ENCODE measurements at regions not wholly inside any gene's neighbourhood (a gene's known extent, or its start where the extent isn't known, plus 50 kb on each side); places are given as distances from the start of the nearest gene placed in this dataset.

GRCh38 chr7:97293031-97293430 lies 175.5 kb downstream of the SDHAF3 start:
- no peaks in the 10 kb centered on the region for H3K79me2 ChIP-seq (ENCODE audit: control insufficient read depth, insufficient read depth, low read length)
- no peaks in the 10 kb centered on the region for H3K36me3 ChIP-seq (ENCODE audit: control insufficient read depth, insufficient read depth, low read length)
- no peaks in the 10 kb centered on the region for H4K20me1 ChIP-seq (ENCODE audit: control insufficient read depth, extremely low read depth, insufficient read depth, low read length)
- H3K9ac ChIP-seq (ENCODE audit: insufficient read depth, low read length) = no peak overlapping the region
- TF ChIP-seq EZH2 (IDR thresholded peaks at IDR 0.05; ENCODE audit: low read length, missing control alignments) (no peak), CTCF (conservative IDR thresholded peaks at IDR 0.05 in 1 of 2, IDR thresholded peaks at IDR 0.05 in 1 of 2; ENCODE audit: low read depth in 1 of 2, low read length in 2 of 2) (no peak)
- no peak overlapping the region for H3K27ac ChIP-seq (ENCODE audit: insufficient read depth, low read length)
- H3K4me2 ChIP-seq (ENCODE audit: extremely low read depth, insufficient read depth, low read length) = no peak overlapping the region
- no peak overlapping the region for H3K4me3 ChIP-seq (replicated peaks in 1 of 4; ENCODE audit: control extremely low read depth in 1 of 4, insufficient read depth in 1 of 4, low read depth in 3 of 4, low read length in 4 of 4)
- no peak overlapping the region for H2AFZ ChIP-seq (ENCODE audit: low read length)
- H3K27me3 ChIP-seq (ENCODE audit: control insufficient read depth, insufficient read depth, low read length) = no peaks in the 10 kb centered on the region
- no peaks in the 10 kb centered on the region for H3K9me3 ChIP-seq (ENCODE audit: control insufficient read depth, insufficient read depth, low read depth, low read length)
- DNase-seq (ENCODE audit: low read depth in 2 of 2) = no peak
- no peaks in the 10 kb centered on the region for H3K4me1 ChIP-seq (ENCODE audit: control insufficient read depth, extremely low read depth, insufficient read depth, low read length)

- H2AFZ ChIP-seq (ENCODE audit: low read length) = no peak overlapping the region
- H3K4me3 ChIP-seq (replicated peaks in 1 of 4; ENCODE audit: control extremely low read depth in 1 of 4, insufficient read depth in 1 of 4, low read depth in 3 of 4, low read length in 4 of 4) = no peak overlapping the region
- no peak overlapping the region for H3K27ac ChIP-seq (ENCODE audit: insufficient read depth, low read length)
- no peaks in the 10 kb centered on the region for H4K20me1 ChIP-seq (ENCODE audit: control insufficient read depth, extremely low read depth, insufficient read depth, low read length)
- no peaks in the 10 kb centered on the region for H3K4me1 ChIP-seq (ENCODE audit: control insufficient read depth, extremely low read depth, insufficient read depth, low read length)
- H3K27me3 ChIP-seq (ENCODE audit: control insufficient read depth, insufficient read depth, low read length) = no peaks in the 10 kb centered on the region
- peak in 1 of 2 donors; percentile 11 for DNase-seq (ENCODE audit: low read depth in 2 of 2)
- no peaks in the 10 kb centered on the region for H3K9me3 ChIP-seq (ENCODE audit: control insufficient read depth, insufficient read depth, low read depth, low read length)
- H3K4me2 ChIP-seq (ENCODE audit: extremely low read depth, insufficient read depth, low read length) = no peak overlapping the region
- no peaks in the 10 kb centered on the region for H3K79me2 ChIP-seq (ENCODE audit: control insufficient read depth, insufficient read depth, low read length)
- no peak overlapping the region for H3K9ac ChIP-seq (ENCODE audit: insufficient read depth, low read length)
- H3K36me3 ChIP-seq (ENCODE audit: control insufficient read depth, insufficient read depth, low read length) = no peaks in the 10 kb centered on the region
- TF ChIP-seq CTCF (conservative IDR thresholded peaks at IDR 0.05 in 1 of 2, IDR thresholded peaks at IDR 0.05 in 1 of 2; ENCODE audit: low read depth in 1 of 2, low read length in 2 of 2) = no peak
- no peak for TF ChIP-seq EZH2 (IDR thresholded peaks at IDR 0.05; ENCODE audit: low read length, missing control alignments)
Measured at GRCh38 chr7:97298561-97298960, 181.1 kb downstream of the SDHAF3 start.

- H3K27ac ChIP-seq (ENCODE audit: insufficient read depth, low read length) = no peak overlapping the region
Measured at GRCh38 chr7:97305589-97305988, 188.1 kb downstream of the SDHAF3 start.

More at GRCh38 chr7:97305589-97305988, 188.1 kb downstream of the SDHAF3 start:
- Histone ChIP-seq H2AFZ (ENCODE audit: low read length) (no peak overlapping the region), H4K20me1 (ENCODE audit: control insufficient read depth, extremely low read depth, insufficient read depth, low read length) (no peaks in the 10 kb centered on the region), H3K36me3 (ENCODE audit: control insufficient read depth, insufficient read depth, low read length) (no peaks in the 10 kb centered on the region), H3K27me3 (ENCODE audit: control insufficient read depth, insufficient read depth, low read length) (no peaks in the 10 kb centered on the region), H3K9me3 (ENCODE audit: control insufficient read depth, insufficient read depth, low read depth, low read length) (no peaks in the 10 kb centered on the region), H3K79me2 (ENCODE audit: control insufficient read depth, insufficient read depth, low read length) (no peaks in the 10 kb centered on the region), H3K4me1 (ENCODE audit: control insufficient read depth, extremely low read depth, insufficient read depth, low read length) (no peaks in the 10 kb centered on the region), H3K9ac (ENCODE audit: insufficient read depth, low read length) (no peak overlapping the region), H3K4me2 (ENCODE audit: extremely low read depth, insufficient read depth, low read length) (no peak overlapping the region), H3K4me3 (replicated peaks in 1 of 4; ENCODE audit: control extremely low read depth in 1 of 4, insufficient read depth in 1 of 4, low read depth in 3 of 4, low read length in 4 of 4) (no peak overlapping the region)
- DNase-seq (ENCODE audit: low read depth in 2 of 2) = no peak
- TF ChIP-seq CTCF (conservative IDR thresholded peaks at IDR 0.05 in 1 of 2, IDR thresholded peaks at IDR 0.05 in 1 of 2; ENCODE audit: low read depth in 1 of 2, low read length in 2 of 2) (no peak), EZH2 (IDR thresholded peaks at IDR 0.05; ENCODE audit: low read length, missing control alignments) (no peak)
